Activated B cell treated with CpG ODN at 0.5 μM for 24 hours (primary cell): ENCODE measurements at regions not wholly inside any gene's neighbourhood (a gene's known extent, or its start where the extent isn't known, plus 50 kb on each side); places are given as distances from the start of the nearest gene placed in this dataset.

Experiments
- ATAC-seq: fragments of 200-7000 bp; cut with Tn5 transposase; one replicate; pipeline ENCODE4 v1.10.0; 2021; ENCODE audit warnings: low read depth, mild to moderate bottlenecking, moderate library complexity
- CTCF ChIA-PET: fragments of 350-600 bp; sonication (Branson Sonifier 250); formaldehyde crosslinking; loops from one replicate; lab custom pipeline; 2021; ENCODE audit warnings: antibody characterized with exemption; lab: Charles Lee
- POLR2A ChIA-PET: fragments of 350-600 bp; sonication (Branson Sonifier 250); formaldehyde crosslinking; loops from one replicate; lab custom pipeline; 2021; ENCODE audit warnings: antibody characterized with exemption; lab: Charles Lee
- DNase-seq: peaks from one replicate; pipeline ENCODE4 v3.0.0; 2022
- H3K27ac Mint-ChIP-seq: one replicate; pipeline ENCODE4 v1.8.0; 2020; ENCODE audit warnings: mixed read lengths
- H3K27me3 Mint-ChIP-seq: one replicate; pipeline ENCODE4 v1.8.0; 2021; ENCODE audit warnings: mixed read lengths
- H3K36me3 Mint-ChIP-seq: one replicate; pipeline ENCODE4 v1.8.0; 2021; ENCODE audit warnings: low read depth, mixed read lengths
- H3K4me1 Mint-ChIP-seq: one replicate; pipeline ENCODE4 v1.8.0; 2021; ENCODE audit warnings: mixed read lengths
- H3K4me3 Mint-ChIP-seq: one replicate; pipeline ENCODE4 v1.8.0; 2020; ENCODE audit warnings: mild to moderate bottlenecking, mixed read lengths
- H3K9me3 Mint-ChIP-seq: one replicate; pipeline ENCODE4 v1.8.0; 2020; ENCODE audit warnings: mixed read lengths
- intact Hi-C: fragments of 100-400 bp; cut with micrococcal nuclease; formaldehyde crosslinking; loops from one replicate; pipeline ENCODE4 v1.15.1; 2024
- TF ChIP-seq, protein P1 (sequence below): fragments of 200-600 bp; IDR thresholded peaks from one replicate; pipeline ENCODE4 v1.8.0; 2022; ENCODE audit warnings: antibody characterized with exemption, mild to moderate bottlenecking

DNA sequence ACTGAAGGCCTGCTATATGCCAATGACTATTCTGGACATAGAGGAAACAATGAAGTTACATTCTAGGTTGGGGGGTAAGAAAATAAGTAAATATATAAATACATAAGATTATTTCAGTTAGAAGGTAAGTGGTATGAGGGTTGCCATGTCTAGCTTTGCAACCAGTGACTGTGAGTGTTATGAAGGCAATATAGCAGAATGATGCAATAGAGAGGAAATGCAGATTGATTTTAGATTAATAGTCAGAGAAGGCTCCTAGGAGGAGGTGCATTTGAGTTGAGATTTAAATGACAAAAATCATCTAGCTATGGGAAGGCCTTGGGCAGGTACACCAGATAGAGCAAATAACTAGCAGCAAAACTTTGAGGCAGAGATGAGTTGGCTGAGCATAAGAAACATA is 243.2 kb downstream of the FBXO8 start:
- Mint-ChIP-seq H3K4me3 (no peak overlapping the region), H3K4me1 (no peaks in the 10 kb centered on the region), H3K9me3 (no peaks in the 10 kb centered on the region), H3K27ac (no peak overlapping the region), H3K27me3 (no peaks in the 10 kb centered on the region), H3K36me3 (no peaks in the 10 kb centered on the region)
- DNase-seq (no peak), ATAC-seq (no peak)
- POLR2A ChIA-PET, result no interaction called here
- intact Hi-C loops, result no loop called here
- TF ChIP-seq, protein P1, sequence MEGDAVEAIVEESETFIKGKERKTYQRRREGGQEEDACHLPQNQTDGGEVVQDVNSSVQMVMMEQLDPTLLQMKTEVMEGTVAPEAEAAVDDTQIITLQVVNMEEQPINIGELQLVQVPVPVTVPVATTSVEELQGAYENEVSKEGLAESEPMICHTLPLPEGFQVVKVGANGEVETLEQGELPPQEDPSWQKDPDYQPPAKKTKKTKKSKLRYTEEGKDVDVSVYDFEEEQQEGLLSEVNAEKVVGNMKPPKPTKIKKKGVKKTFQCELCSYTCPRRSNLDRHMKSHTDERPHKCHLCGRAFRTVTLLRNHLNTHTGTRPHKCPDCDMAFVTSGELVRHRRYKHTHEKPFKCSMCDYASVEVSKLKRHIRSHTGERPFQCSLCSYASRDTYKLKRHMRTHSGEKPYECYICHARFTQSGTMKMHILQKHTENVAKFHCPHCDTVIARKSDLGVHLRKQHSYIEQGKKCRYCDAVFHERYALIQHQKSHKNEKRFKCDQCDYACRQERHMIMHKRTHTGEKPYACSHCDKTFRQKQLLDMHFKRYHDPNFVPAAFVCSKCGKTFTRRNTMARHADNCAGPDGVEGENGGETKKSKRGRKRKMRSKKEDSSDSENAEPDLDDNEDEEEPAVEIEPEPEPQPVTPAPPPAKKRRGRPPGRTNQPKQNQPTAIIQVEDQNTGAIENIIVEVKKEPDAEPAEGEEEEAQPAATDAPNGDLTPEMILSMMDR, result no peak
- CTCF ChIA-PET, result no interaction called here

DNA sequence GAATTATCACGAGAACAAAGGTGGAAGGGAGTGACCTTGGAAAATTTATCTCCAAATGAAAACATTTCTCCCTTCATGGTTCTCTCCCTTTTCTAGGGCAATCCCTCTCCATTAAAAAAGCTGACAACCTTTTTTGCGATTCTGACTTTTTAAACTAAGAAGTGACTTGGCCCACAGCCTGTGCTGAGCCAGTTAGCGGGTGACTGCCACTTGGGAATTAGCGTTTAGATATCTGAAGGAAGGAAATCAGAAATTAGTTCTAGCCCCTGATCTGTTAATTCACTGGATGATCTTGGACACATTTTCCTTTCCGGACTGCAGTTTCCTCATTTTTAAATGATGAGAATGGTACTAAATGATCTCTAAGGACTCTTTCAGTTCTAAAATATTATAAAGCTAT is 245.0 kb downstream of the FBXO8 start:
- DNase-seq (no peak), ATAC-seq (no peak)
- TF ChIP-seq, protein P1, result no peak
- CTCF ChIA-PET, result no interaction called here
- no peaks in the 10 kb centered on the region for H3K9me3 Mint-ChIP-seq
- no peaks in the 10 kb centered on the region for H3K27me3 Mint-ChIP-seq
- POLR2A ChIA-PET, result no interaction called here
- no peaks in the 10 kb centered on the region for H3K4me1 Mint-ChIP-seq
- H3K4me3 Mint-ChIP-seq, result no peak overlapping the region
- H3K27ac Mint-ChIP-seq, result no peak overlapping the region
- no peaks in the 10 kb centered on the region for H3K36me3 Mint-ChIP-seq
- intact Hi-C loops, result no loop called here

DNA sequence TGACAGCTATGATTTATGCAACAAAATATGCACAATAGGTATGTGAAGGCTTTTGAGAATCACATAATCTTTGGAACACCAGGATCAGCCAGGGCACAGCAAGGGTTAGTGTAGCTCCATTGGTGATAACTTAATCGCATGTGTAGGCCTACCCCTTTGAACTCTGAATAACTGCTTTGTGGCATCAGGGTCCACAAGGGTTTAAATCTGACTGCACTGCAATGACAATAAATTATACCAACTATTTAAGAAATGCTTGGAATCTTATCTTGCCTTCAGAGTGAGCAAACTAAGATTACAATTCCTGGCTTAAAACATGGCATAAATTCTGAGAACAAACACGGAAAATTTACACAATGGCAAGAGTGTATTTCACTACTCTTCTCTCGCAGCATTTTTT is 245.8 kb downstream of the FBXO8 start:
- DNase-seq, result no peak

DNA sequence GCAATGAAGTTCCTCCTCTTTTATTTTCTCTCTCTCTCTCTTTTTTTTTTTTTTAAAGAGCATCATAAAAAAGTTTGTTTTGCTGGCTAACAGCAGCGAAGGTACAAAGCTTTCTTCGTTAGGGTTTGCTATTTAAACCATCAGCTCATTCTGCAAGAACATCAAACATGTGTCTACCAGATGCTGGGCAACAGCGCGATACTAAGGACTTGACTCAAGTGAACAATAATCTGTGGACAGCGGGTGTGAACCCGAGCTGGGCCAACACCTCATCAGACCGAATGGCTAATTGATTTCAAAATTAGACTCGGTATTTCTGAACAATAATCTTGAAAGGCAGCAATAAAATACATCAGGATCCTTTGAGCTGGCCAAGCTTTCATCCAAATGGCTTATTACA is 246.4 kb downstream of the FBXO8 start:
- H3K36me3 Mint-ChIP-seq, result no peaks in the 10 kb centered on the region
- no peaks in the 10 kb centered on the region for H3K4me1 Mint-ChIP-seq
- H3K27me3 Mint-ChIP-seq, result no peaks in the 10 kb centered on the region
- TF ChIP-seq, protein P1, result no peak
- H3K4me3 Mint-ChIP-seq, result no peak overlapping the region
- H3K9me3 Mint-ChIP-seq, result no peaks in the 10 kb centered on the region
- CTCF ChIA-PET, result no interaction called here
- DNase-seq (no peak), ATAC-seq (no peak)
- intact Hi-C loops, result no loop called here
- H3K27ac Mint-ChIP-seq, result no peak overlapping the region
- POLR2A ChIA-PET, result no interaction called here

More for the DNA sequence above, 245.8 kb downstream of the FBXO8 start:
- Mint-ChIP-seq H3K4me1 (no peaks in the 10 kb centered on the region), H3K27me3 (no peaks in the 10 kb centered on the region), H3K36me3 (no peaks in the 10 kb centered on the region), H3K4me3 (no peak overlapping the region), H3K27ac (no peak overlapping the region), H3K9me3 (no peaks in the 10 kb centered on the region)
- intact Hi-C loops, result no loop called here
- ChIA-PET POLR2A (no interaction called here), CTCF (no interaction called here)
- no peak for ATAC-seq
- TF ChIP-seq, protein P1, result no peak

DNA sequence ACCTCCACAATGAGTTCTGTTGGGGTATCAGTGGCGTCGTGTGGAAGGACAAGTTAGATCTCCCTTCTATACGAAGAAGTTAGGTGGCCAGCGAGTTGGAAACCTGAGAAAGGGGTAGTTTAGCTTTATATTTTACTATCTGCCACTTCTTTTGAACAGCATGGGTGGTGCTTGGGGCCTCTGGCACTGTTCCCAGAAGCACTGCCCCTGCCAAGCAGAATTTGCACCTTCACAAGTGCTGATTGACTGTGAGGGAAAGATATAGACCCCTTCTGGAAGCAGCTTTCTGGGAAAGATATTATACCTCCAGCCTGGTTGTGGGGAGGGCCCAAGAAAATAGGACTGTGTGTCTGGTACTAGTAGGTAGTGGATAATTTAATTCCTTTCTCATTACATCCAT is 246.9 kb downstream of the FBXO8 start:
- ChIA-PET CTCF (no interaction called here), POLR2A (no interaction called here)
- Mint-ChIP-seq H3K4me3 (no peak overlapping the region), H3K27me3 (no peaks in the 10 kb centered on the region), H3K9me3 (no peaks in the 10 kb centered on the region), H3K4me1 (no peaks in the 10 kb centered on the region), H3K27ac (no peak overlapping the region), H3K36me3 (no peaks in the 10 kb centered on the region)
- no peak for DNase-seq
- TF ChIP-seq, protein P1, result no peak
- ATAC-seq, result no peak
- intact Hi-C loops, result no loop called here
